ENCODE measurements at regions not wholly inside any gene's neighbourhood (a gene's known extent, or its start where the extent isn't known, plus 50 kb on each side); places are given as distances from the start of the nearest gene placed in this dataset.
A peak's percentile ranks its signal among the peaks of the same experiment; 100 is the strongest.

DNA sequence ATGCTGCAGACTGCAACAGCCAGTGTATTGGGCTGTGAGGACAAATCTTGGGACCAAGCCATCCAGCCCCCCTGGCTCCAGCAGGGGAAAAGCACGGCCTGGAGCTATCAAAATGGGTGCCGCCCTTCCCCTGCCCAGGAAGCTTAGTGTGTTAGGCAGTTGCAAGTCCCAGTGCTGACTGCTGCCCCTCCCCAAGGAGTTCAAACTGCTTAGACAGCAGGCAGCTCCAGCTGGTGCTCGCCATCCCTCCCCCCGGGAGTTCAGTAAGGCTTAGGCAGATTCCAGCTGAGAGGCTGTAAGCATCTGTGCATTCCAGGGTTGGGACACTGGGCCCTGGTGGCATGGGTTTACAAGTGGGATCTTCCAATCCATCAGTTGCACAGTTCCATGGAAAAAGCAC is 579.6 kb upstream of the NR5A2 start:
- Histone ChIP-seq H3K36me3 (ENCODE audit: insufficient read depth, low read length) (no peaks in the 10 kb centered on the region), H3K27ac (ENCODE audit: low read depth, low read length) (no peak overlapping the region), H3K9me3 (ENCODE audit: control insufficient read depth in 1 of 2, low read length in 2 of 2) (no peaks in the 10 kb centered on the region), H3K4me3 (ENCODE audit: low read length in 2 of 2) (no peak overlapping the region), H3K27me3 (ENCODE audit: insufficient read depth, low read length) (no peaks in the 10 kb centered on the region), H3K4me1 (ENCODE audit: insufficient read depth, low read length) (no peaks in the 10 kb centered on the region)
- no peak overlapping the region for H3K27ac Mint-ChIP-seq
- H3K4me1 Mint-ChIP-seq = no peaks in the 10 kb centered on the region
- intact Hi-C loops (cut with micrococcal nuclease) = no loop called here
- ChIA-PET POLR2A (ENCODE audit: partially characterized antibody) (no interaction called here), CTCF (ENCODE audit: partially characterized antibody) (no interaction called here)
- H3K4me3 Mint-ChIP-seq = no peak overlapping the region
- peaks cover 7 to 13% of the 10 kb centered on the region in 2 donors for H3K27me3 Mint-ChIP-seq
- DNase-seq = no peak
- H3K36me3 Mint-ChIP-seq = no peaks in the 10 kb centered on the region
- peaks cover 0 to 12% (median 1%) of the 10 kb centered on the region in 8 donors for H3K9me3 Mint-ChIP-seq

- CTCF ChIA-PET (ENCODE audit: partially characterized antibody) = no interaction called here
Observed at GRCh38 chr1:199448646-199449045, 578.9 kb upstream of the NR5A2 start.

GRCh38 chr1:199449221-199449620 is 578.3 kb upstream of the NR5A2 start:
- H3K36me3 Mint-ChIP-seq = no peaks in the 10 kb centered on the region
- no peaks in the 10 kb centered on the region for H3K4me1 Mint-ChIP-seq
- POLR2A ChIA-PET (ENCODE audit: partially characterized antibody) = no interaction called here
- H3K9me3 ChIP-seq (ENCODE audit: control insufficient read depth in 1 of 2, low read length in 2 of 2) = no peaks in the 10 kb centered on the region
- H3K27ac ChIP-seq (ENCODE audit: low read depth, low read length) = no peak overlapping the region
- peak overlapping the region in 1 of 7 donors; percentile 44 for H3K27ac Mint-ChIP-seq
- intact Hi-C loops (cut with micrococcal nuclease) = no loop called here
- no peaks in the 10 kb centered on the region for H3K27me3 ChIP-seq (ENCODE audit: insufficient read depth, low read length)
- no peak overlapping the region for H3K4me3 ChIP-seq (ENCODE audit: low read length in 2 of 2)
- CTCF ChIA-PET (ENCODE audit: partially characterized antibody) = no interaction called here
- H3K4me1 ChIP-seq (ENCODE audit: insufficient read depth, low read length) = no peaks in the 10 kb centered on the region
- no peak for DNase-seq
- peaks cover 0 to 4% (median under 1%) of the 10 kb centered on the region in 8 donors for H3K9me3 Mint-ChIP-seq
- H3K27me3 Mint-ChIP-seq = peaks cover 7 to 13% of the 10 kb centered on the region in 2 donors
- no peak overlapping the region for H3K4me3 Mint-ChIP-seq
- H3K36me3 ChIP-seq (ENCODE audit: insufficient read depth, low read length) = no peaks in the 10 kb centered on the region

More at GRCh38 chr1:199448646-199449045, 578.9 kb upstream of the NR5A2 start:
- POLR2A ChIA-PET (ENCODE audit: partially characterized antibody) = no interaction called here
- intact Hi-C loops (cut with micrococcal nuclease) = no loop called here
- peaks cover 7 to 13% of the 10 kb centered on the region in 2 donors for H3K27me3 Mint-ChIP-seq
- H3K4me1 Mint-ChIP-seq = no peaks in the 10 kb centered on the region
- H3K9me3 Mint-ChIP-seq = peaks cover 0 to 8% (median under 1%) of the 10 kb centered on the region in 8 donors
- no peaks in the 10 kb centered on the region for H3K36me3 Mint-ChIP-seq
- H3K4me3 Mint-ChIP-seq = no peak overlapping the region
- Histone ChIP-seq H3K9me3 (ENCODE audit: control insufficient read depth in 1 of 2, low read length in 2 of 2) (no peaks in the 10 kb centered on the region), H3K4me1 (ENCODE audit: insufficient read depth, low read length) (no peaks in the 10 kb centered on the region), H3K4me3 (ENCODE audit: low read length in 2 of 2) (no peak overlapping the region), H3K27ac (ENCODE audit: low read depth, low read length) (no peak overlapping the region), H3K36me3 (ENCODE audit: insufficient read depth, low read length) (no peaks in the 10 kb centered on the region), H3K27me3 (ENCODE audit: insufficient read depth, low read length) (no peaks in the 10 kb centered on the region)
- DNase-seq = no peak
- no peak overlapping the region for H3K27ac Mint-ChIP-seq

- H3K4me1 Mint-ChIP-seq = no peaks in the 10 kb centered on the region
- H3K9me3 Mint-ChIP-seq = peaks cover 0 to 4% (median under 1%) of the 10 kb centered on the region in 8 donors
- H3K27ac Mint-ChIP-seq = no peak overlapping the region
- Histone ChIP-seq H3K4me3 (ENCODE audit: low read length in 2 of 2) (no peak overlapping the region), H3K27me3 (ENCODE audit: insufficient read depth, low read length) (peaks cover 3% of the 10 kb centered on the region), H3K36me3 (ENCODE audit: insufficient read depth, low read length) (no peaks in the 10 kb centered on the region), H3K4me1 (ENCODE audit: insufficient read depth, low read length) (no peaks in the 10 kb centered on the region), H3K9me3 (ENCODE audit: control insufficient read depth in 1 of 2, low read length in 2 of 2) (no peaks in the 10 kb centered on the region), H3K27ac (ENCODE audit: low read depth, low read length) (no peak overlapping the region)
- no peaks in the 10 kb centered on the region for H3K36me3 Mint-ChIP-seq
- no peak for DNase-seq
- intact Hi-C loops (cut with micrococcal nuclease) = no loop called here
- ChIA-PET POLR2A (ENCODE audit: partially characterized antibody) (no interaction called here), CTCF (ENCODE audit: partially characterized antibody) (no interaction called here)
- peaks cover 7 to 13% of the 10 kb centered on the region in 2 donors for H3K27me3 Mint-ChIP-seq
- no peak overlapping the region for H3K4me3 Mint-ChIP-seq
Observed at GRCh38 chr1:199449681-199450080, 577.8 kb upstream of the NR5A2 start.

DNA sequence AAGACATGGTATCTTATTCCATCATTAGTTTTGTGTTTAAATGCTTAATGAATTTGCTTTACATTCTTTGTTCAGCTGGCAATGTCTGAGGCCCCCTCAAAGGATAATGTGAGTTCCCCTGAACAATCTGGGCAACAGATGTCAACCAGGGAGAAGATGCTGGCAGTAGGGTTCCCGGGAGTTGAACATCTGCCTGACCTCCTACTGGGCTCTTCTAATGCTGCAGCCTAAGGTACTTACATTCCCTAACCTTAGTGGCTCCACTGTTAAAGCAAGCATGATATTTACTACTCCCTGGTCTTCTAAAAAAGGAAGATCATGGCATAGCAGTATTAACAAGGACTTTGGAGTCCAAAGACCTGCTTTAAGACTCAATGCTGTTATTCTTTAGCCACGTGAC is 574.9 kb upstream of the NR5A2 start:
- Mint-ChIP-seq H3K4me1 (no peaks in the 10 kb centered on the region), H3K4me3 (no peak overlapping the region), H3K36me3 (no peaks in the 10 kb centered on the region), H3K27ac (no peak overlapping the region), H3K27me3 (peaks cover 3 to 4% of the 10 kb centered on the region in 2 donors), H3K9me3 (peaks cover 0 to 1% (median 0%) of the 10 kb centered on the region in 8 donors)
- Histone ChIP-seq H3K4me3 (ENCODE audit: low read length in 2 of 2) (no peak overlapping the region), H3K4me1 (ENCODE audit: insufficient read depth, low read length) (no peaks in the 10 kb centered on the region), H3K36me3 (ENCODE audit: insufficient read depth, low read length) (no peaks in the 10 kb centered on the region), H3K9me3 (ENCODE audit: control insufficient read depth in 1 of 2, low read length in 2 of 2) (no peaks in the 10 kb centered on the region), H3K27me3 (ENCODE audit: insufficient read depth, low read length) (peaks cover 6% of the 10 kb centered on the region), H3K27ac (ENCODE audit: low read depth, low read length) (no peak overlapping the region)
- POLR2A ChIA-PET (ENCODE audit: partially characterized antibody) = no interaction called here
- intact Hi-C loops (cut with micrococcal nuclease) = no loop called here
- CTCF ChIA-PET (ENCODE audit: partially characterized antibody) = no interaction called here
- DNase-seq = no peak

DNA sequence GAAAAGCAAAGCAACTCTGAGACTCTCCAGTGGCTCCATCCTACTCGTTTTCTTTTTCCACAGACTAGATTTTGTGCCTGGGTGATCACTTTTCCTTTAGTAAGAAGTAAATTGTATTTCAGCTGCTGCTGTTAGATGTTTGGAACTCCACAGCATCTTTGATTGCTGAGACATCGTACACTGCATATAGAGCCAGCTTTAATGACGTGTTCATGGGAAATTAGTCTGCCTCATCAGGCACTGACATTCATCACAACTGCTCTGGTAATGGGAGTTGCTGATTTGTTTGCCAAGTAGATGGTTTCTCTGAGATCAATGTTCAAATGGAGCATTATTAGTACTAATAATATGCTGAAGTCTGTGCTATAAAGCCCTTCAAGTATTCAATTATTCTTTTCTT is 573.8 kb upstream of the NR5A2 start:
- CTCF ChIA-PET (ENCODE audit: partially characterized antibody) = no interaction called here

DNA sequence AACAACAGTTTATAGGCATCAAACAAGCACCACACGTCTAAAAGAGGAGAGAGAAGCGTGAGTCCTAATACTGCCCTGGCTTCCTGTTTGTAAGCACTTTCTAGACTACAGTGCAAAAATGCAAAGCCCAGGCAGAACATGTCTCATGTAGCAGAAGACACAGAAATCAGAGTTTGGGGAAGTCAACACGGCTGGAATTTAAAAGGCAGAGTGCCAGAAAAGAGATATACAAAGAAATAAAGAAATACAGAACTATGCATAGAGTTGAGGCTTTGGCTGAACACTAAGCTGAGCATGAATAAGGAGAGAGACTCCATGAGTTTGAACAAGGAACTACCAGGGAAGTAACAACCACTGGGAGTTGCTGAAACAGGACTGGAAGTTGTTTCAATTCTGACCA is 566.6 kb upstream of the NR5A2 start:
- Histone ChIP-seq H3K9me3 (ENCODE audit: control insufficient read depth in 1 of 2, low read length in 2 of 2) (peaks cover 0 to 5% of the 10 kb centered on the region in 2 donors), H3K27me3 (ENCODE audit: insufficient read depth, low read length) (no peaks in the 10 kb centered on the region), H3K36me3 (ENCODE audit: insufficient read depth, low read length) (no peaks in the 10 kb centered on the region), H3K27ac (ENCODE audit: low read depth, low read length) (no peak overlapping the region), H3K4me1 (ENCODE audit: insufficient read depth, low read length) (no peaks in the 10 kb centered on the region), H3K4me3 (ENCODE audit: low read length in 2 of 2) (no peak overlapping the region)
- Mint-ChIP-seq H3K27ac (no peak overlapping the region), H3K4me1 (no peaks in the 10 kb centered on the region), H3K36me3 (peaks cover 0 to 5% of the 10 kb centered on the region in 2 donors), H3K27me3 (peaks cover 1 to 6% of the 10 kb centered on the region in 2 donors), H3K4me3 (no peak overlapping the region), H3K9me3 (peaks cover 0 to 11% (median 7%) of the 10 kb centered on the region in 8 donors)
- ChIA-PET POLR2A (ENCODE audit: partially characterized antibody) (no interaction called here), CTCF (ENCODE audit: partially characterized antibody) (no interaction called here)
- DNase-seq = no peak
- intact Hi-C loops (cut with micrococcal nuclease) = no loop called here

More for the DNA sequence above, 573.8 kb upstream of the NR5A2 start:
- Mint-ChIP-seq H3K4me3 (no peak overlapping the region), H3K27ac (no peak overlapping the region), H3K27me3 (peaks cover 0 to 4% of the 10 kb centered on the region in 2 donors), H3K9me3 (peaks cover 0 to 1% (median 0%) of the 10 kb centered on the region in 8 donors), H3K4me1 (no peaks in the 10 kb centered on the region), H3K36me3 (no peaks in the 10 kb centered on the region)
- H3K4me1 ChIP-seq (ENCODE audit: insufficient read depth, low read length) = no peaks in the 10 kb centered on the region
- POLR2A ChIA-PET (ENCODE audit: partially characterized antibody) = no interaction called here
- no peak overlapping the region for H3K27ac ChIP-seq (ENCODE audit: low read depth, low read length)
- no peak for DNase-seq
- H3K4me3 ChIP-seq (ENCODE audit: low read length in 2 of 2) = no peak overlapping the region
- H3K27me3 ChIP-seq (ENCODE audit: insufficient read depth, low read length) = peaks cover 6% of the 10 kb centered on the region
- H3K36me3 ChIP-seq (ENCODE audit: insufficient read depth, low read length) = no peaks in the 10 kb centered on the region
- intact Hi-C loops (cut with micrococcal nuclease) = no loop called here
- no peaks in the 10 kb centered on the region for H3K9me3 ChIP-seq (ENCODE audit: control insufficient read depth in 1 of 2, low read length in 2 of 2)
